Femur (tissue), 1 donor: ENCODE measurements at regions not wholly inside any gene's neighbourhood (a gene's known extent, or its start where the extent isn't known, plus 50 kb on each side); places are given as distances from the start of the nearest gene placed in this dataset.

Source experiments
- DNase-seq: peaks from one replicate; pipeline ENCODE4 v3.0.0-alpha.2; 2017

GRCh38 chr6:1023229-1023628 is 288.7 kb upstream of the FOXQ1 start:
- no peak for DNase-seq

GRCh38 chr6:1022719-1023118 is 289.2 kb upstream of the FOXQ1 start:
- no peak for DNase-seq

- DNase-seq: no peak
These were observed 291.1 kb upstream of the FOXQ1 start for GRCh38 chr6:1020837-1021236.

DNA sequence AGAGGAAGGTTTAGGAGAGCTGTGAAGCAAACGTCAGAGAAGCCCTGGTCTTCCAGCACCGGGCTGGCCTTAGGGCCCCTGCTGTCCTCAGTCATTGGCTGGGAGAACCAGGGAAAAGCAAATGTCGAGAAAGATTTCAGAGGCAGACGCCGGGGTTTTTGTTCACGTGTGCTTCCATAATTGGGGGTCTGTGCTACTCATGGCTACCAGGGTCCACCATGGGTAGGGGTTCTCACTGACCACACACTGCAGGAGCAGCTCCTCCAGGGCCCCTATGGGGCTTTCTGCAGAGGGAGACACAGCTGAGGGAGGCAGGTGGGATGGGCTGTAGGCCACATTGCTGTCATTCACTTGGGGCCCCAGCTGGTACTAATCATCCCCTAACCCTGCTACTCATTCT is 291.8 kb upstream of the FOXQ1 start:
- no peak for DNase-seq

DNA sequence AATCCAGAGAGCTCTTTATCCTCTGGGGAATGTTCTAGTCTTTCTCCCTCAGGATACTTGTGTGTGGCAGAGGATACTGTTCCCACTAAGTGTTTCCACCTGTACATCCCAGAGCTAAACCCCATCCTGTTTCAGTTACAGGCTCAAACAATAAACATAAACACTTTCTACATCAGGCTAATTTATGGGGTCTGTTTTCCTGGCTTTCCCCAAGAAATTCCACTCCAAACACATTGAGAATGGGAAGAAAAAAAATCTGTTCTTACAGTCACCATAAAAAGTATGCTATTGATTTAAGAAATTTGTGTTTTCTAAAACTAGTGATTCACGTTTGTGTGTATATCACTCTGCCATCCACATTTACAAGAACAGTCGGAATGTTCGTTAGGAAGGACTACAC is 293.9 kb upstream of the FOXQ1 start:
- no peak for DNase-seq

DNA sequence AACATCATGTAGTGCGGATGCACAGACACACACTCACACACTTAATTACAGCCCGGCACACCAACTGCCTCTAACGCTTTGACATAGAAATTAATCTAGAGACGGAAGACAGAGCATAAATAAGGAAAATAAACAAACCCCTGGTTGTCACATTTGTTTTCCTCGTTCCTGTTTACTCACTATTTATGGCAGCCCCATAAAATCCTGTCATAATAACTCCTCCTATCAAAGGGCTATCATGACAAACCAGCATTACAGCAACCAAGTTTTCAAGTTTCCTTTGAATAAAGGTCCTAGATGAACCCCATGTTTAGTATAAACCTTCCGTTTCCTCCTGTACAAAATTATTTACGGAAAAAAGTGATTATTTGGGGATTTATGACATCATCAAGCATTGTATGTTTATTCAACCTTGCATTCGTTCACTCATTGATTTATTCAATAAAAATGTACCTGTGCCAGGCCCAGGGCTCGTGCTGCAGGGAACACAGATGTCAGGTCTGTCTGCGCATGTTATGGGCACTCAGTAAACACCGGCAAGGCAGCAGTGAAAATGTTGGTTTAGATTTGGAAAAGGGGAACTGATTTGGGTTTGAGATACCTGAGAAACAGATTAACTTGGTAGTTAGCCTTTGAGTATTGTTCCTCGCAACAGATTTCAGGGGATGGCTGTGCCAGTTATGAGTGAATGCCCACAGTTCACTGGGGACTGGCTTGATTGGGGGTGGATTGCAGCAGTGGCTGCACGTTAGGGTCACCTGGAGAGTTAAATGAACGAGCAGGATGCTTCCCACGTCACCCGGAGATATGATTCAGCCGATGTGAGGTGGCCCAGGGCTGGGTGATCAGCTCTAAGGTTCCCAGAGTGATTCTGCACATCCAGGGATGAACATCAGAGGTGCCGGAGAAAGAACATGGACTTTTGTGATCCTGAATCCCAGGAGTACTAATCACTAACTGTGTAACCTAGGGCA is 295.3 kb upstream of the FOXQ1 start:
- DNase-seq: no peak

GRCh38 chr6:1015825-1016224 is 296.1 kb upstream of the FOXQ1 start:
- no peak for DNase-seq

- DNase-seq: no peak
These were observed 297.5 kb upstream of the FOXQ1 start for GRCh38 chr6:1014431-1014807.

- no peak for DNase-seq
These were observed 298.1 kb upstream of the FOXQ1 start for GRCh38 chr6:1013656-1014430.

GRCh38 chr6:1009103-1009502 is 302.8 kb upstream of the FOXQ1 start:
- DNase-seq: no peak

- no peak for DNase-seq
These were observed 304.7 kb upstream of the FOXQ1 start for GRCh38 chr6:1007159-1007558.

- DNase-seq: no peak
These were observed 306.8 kb upstream of the FOXQ1 start for GRCh38 chr6:1004885-1005630.

- DNase-seq: no peak
These were observed 308.3 kb upstream of the FOXQ1 start for GRCh38 chr6:1003394-1004160.

- DNase-seq: no peak
These were observed 308.9 kb upstream of the FOXQ1 start for GRCh38 chr6:1002989-1003388.

DNA sequence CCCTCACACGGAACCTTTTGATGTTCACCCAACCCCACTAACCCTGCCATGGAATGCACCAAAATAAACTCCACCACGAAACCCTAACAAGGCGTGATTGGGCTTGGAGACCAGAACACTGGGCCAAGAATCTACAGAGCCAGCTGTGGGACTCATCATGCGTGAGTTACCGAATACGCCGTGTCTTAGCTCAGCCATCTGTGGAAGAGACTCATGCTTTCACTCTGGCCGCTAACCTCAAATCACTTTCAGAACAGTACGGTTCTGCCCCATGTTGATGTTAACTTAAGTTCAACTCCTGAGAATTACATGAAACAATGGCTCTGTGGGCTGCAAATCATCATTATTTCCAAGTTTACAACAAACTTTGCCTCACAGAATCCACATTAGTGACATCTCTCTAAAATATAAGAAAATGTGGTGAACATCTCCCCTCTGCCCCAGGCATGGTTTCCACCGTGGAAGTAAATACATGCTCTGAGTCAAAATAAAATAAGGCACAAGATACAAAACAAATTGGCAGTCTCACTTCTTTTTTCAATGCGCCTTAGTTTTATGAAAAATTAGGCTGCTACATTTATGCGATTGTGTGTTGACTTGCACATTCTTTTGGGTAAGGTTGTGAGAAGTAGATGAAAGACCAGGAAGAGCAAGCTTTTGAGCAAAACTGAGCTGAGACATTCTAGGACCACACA is 308.9 kb upstream of the EXOC2 start:
- DNase-seq: no peak

- no peak for DNase-seq
These were observed 306.6 kb upstream of the EXOC2 start for GRCh38 chr6:999552-999951.

DNA sequence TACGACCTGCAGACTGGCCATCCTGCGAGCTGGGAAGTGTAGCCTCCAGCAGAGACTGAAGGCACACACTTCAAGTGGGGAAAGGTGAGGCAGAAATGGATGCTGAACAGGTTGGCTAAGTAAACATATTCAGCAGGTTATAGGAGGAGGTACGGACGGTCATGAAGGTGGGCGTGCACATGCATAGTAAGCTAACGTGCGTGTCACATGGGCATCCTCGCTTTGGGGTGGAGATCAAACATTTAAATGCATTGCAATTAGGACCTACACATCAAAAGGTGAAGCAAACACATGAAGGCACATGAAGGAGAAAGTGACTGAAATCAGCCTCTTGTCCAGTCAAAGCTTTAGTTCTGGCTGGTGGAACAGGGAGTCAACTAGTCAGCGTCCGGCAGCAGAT is 305.6 kb upstream of the EXOC2 start:
- DNase-seq: no peak

DNA sequence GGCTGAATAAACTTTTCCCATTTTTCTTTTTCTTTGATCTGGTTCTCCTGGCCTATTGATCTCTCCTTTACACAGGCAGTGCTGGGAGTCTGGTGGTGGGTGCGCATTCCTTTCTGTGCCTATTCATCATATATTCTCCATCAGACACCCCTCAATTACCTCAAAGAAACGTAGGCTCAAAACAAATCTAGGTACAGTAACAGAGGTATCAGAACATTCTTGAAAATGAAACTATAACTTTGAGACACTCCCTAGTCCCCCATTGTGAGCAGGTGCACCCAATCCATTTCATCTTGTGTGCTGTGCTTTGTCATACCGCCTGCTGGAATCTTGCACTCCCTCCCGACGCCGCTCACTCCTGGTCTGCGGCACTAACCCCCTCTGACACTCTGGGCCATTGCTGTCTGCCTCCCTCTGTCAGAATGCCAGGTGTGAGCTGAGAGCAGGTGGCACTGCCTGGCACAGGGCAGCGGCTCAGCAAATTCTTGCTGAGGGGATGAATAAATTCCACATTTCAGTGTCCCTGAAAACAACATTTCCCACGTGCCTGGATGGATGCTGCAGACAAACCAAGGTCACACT is 303.4 kb upstream of the EXOC2 start:
- no peak for DNase-seq

GRCh38 chr6:991192-991591 is 298.3 kb upstream of the EXOC2 start:
- no peak for DNase-seq

- no peak for DNase-seq
These were observed 291.1 kb upstream of the EXOC2 start for GRCh38 chr6:984031-984430.

DNA sequence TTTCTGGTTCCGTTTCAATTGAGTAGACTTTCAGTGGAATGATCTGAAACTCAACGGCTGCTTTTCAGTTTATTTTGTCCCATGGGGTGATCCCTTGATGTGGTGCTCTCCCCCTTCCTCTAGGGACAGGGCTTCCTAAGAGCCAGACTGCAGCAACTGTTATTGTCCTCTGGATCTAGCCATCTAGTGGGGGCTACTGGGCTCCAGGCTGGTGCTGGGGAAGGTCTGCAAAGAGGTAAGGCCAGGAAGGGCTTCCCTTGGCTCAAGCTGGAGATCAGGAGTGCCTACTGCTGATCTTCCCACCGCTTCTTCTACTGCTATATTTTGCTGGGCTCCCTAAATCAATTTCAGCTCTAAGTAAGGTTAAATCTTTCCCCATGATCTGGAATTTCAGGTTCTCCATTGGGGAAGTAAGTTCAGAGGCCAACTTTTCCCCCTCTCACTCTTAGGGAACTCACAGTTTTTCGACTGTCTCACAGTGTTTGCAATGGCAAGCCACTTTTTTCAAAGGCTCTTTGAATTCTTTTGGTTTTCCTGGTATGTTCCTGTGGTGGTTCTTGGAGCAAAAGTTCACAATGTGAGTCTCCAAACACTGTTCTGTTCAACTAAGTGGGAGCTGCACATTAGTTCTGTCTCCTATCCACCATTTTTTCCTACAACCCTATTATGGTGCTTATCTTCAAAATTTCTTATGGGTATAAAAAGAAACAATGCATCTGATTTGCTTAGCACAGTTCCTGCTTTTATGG is 286.2 kb upstream of the EXOC2 start:
- DNase-seq: no peak
